Gastroesophageal sphincter (tissue), 3 donors: ENCODE measurements at regions not wholly inside any gene's neighbourhood (a gene's known extent, or its start where the extent isn't known, plus 50 kb on each side); places are given as distances from the start of the nearest gene placed in this dataset.

Source experiments
- EP300 ChIP-seq: sonication (generic); formaldehyde crosslinking; IDR thresholded peaks from one replicate; pipeline ENCODE4 v1.6.1; 2017; ENCODE audit warnings: antibody characterized with exemption, mild to moderate bottlenecking
- POLR2A ChIP-seq, 2 donors: fragments of 450-650 bp; IDR thresholded peaks; one replicate each; pipeline ENCODE4 v1.6.1; 2017; ENCODE audit warnings: antibody characterized with exemption in 2 of 2, mild to moderate bottlenecking in 2 of 2, moderate library complexity in 1 of 2
- POLR2AphosphoS5 ChIP-seq: sonication (generic); formaldehyde crosslinking; IDR thresholded peaks from one replicate; pipeline ENCODE4 v1.6.1; 2017; ENCODE audit warnings: antibody characterized with exemption
- TF ChIP-seq, protein P1 (sequence below), 4 experiments: fragments of 200-600 bp in 2 of 4; fragments of 450-650 bp in 2 of 4; sonication (generic) in 1 of 4; IDR thresholded peaks; one replicate each; pipeline ENCODE4 v1.5.1; 2017 to 2019; ENCODE audit warnings: antibody characterized with exemption in 4 of 4, mild to moderate bottlenecking in 2 of 4, moderate library complexity in 2 of 4

DNA sequence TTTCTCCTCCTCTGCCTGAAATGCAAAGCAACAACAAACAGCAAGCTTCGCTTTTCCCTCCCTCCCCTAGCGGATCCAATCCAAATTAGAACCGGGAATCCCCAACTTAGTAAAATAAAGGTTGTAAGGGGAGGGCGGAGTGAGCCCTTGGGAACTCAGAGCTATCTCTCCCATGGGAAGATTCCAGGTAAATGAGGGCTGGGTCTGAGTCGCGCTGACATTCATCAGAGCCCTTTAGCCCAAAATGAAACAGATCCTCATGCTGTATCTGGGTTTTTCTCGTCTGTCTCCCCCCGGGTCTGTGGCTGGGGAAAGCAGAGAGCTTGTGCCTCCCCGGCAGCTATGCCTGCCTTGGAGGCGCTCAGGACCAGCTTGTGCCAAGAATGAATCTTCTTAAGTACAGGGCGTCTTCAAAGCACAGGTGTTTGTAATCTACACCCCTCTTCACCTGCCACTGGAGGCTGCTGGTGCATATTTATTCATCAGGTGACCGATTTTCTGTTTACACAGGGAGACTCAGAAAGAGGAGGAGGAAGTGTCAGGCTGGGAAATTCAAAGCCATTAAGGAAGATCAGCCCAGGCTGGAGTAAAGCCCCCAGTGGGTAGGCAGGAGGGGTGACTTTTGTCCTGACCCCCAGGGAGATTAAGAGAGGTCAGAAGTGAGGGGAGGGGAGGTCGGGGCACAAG lies 55.0 kb upstream of the GSE1 start:
- TF ChIP-seq, protein P1, sequence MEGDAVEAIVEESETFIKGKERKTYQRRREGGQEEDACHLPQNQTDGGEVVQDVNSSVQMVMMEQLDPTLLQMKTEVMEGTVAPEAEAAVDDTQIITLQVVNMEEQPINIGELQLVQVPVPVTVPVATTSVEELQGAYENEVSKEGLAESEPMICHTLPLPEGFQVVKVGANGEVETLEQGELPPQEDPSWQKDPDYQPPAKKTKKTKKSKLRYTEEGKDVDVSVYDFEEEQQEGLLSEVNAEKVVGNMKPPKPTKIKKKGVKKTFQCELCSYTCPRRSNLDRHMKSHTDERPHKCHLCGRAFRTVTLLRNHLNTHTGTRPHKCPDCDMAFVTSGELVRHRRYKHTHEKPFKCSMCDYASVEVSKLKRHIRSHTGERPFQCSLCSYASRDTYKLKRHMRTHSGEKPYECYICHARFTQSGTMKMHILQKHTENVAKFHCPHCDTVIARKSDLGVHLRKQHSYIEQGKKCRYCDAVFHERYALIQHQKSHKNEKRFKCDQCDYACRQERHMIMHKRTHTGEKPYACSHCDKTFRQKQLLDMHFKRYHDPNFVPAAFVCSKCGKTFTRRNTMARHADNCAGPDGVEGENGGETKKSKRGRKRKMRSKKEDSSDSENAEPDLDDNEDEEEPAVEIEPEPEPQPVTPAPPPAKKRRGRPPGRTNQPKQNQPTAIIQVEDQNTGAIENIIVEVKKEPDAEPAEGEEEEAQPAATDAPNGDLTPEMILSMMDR (IDR thresholded peaks at IDR 0.05), result no peak
- no peak for TF ChIP-seq POLR2A (IDR thresholded peaks at IDR 0.05)
- no peak for TF ChIP-seq POLR2AphosphoS5
- TF ChIP-seq EP300, result no peak
